ENCODE measurements at regions not wholly inside any gene's neighbourhood (a gene's known extent, or its start where the extent isn't known, plus 50 kb on each side); places are given as distances from the start of the nearest gene placed in this dataset.
"Not testable (repeated sequence)": the region's sequence is repeated elsewhere in the genome, so short reads cannot be mapped to it uniquely, and the experiment has no call there.

- not testable (repeated sequence) for TF ChIP-seq CTCF (conservative IDR thresholded peaks at IDR 0.05; ENCODE audit: low read length); EZH2phosphoT487 (IDR thresholded peaks at IDR 0.05; ENCODE audit: borderline replicate concordance, low read depth, low read length)
These were observed 50.2 kb upstream of the NEIL3 start for GRCh38 chr4:177259466-177259865.
